ENCODE measurements at regions not wholly inside any gene's neighbourhood (a gene's known extent, or its start where the extent isn't known, plus 50 kb on each side); places are given as distances from the start of the nearest gene placed in this dataset.

- no peak for TF ChIP-seq CTCF (IDR thresholded peaks at IDR 0.05; ENCODE audit: low read depth, low read length, poor library complexity, severe bottlenecking)
- no peak for TF ChIP-seq EZH2phosphoT487 (IDR thresholded peaks at IDR 0.05; ENCODE audit: borderline replicate concordance, low read length)
Measured at GRCh38 chr7:53988376-53988775, 553.8 kb upstream of the VSTM2A start.

Measured in DOHH2 (cell line).